ENCODE measurements at regions not wholly inside any gene's neighbourhood (a gene's known extent, or its start where the extent isn't known, plus 50 kb on each side); places are given as distances from the start of the nearest gene placed in this dataset.

- TF ChIP-seq CTCF (conservative IDR thresholded peaks at IDR 0.05) (no peak), ZFX (IDR thresholded peaks at IDR 0.05) (no peak)
Observed at GRCh38 chr14:85728476-85729065, 198.6 kb downstream of the FLRT2 start.

Measured in C4-2B (cell line).